AG09319 (cell line): ENCODE measurements at regions not wholly inside any gene's neighbourhood (a gene's known extent, or its start where the extent isn't known, plus 50 kb on each side); places are given as distances from the start of the nearest gene placed in this dataset.

Experiments used
- DNase-seq: peaks from one replicate; pipeline ENCODE4 v3.0.0-alpha.2; 2010; ENCODE audit warnings: low read depth; ENCODE audit errors: extremely low read depth
- TF ChIP-seq, protein P1 (sequence below): IDR thresholded peaks from 2 replicates; pipeline ENCODE4 v1.5.1; 2011; ENCODE audit warnings: low read depth, mild to moderate bottlenecking, inconsistent platforms, low read length, moderate library complexity

DNA sequence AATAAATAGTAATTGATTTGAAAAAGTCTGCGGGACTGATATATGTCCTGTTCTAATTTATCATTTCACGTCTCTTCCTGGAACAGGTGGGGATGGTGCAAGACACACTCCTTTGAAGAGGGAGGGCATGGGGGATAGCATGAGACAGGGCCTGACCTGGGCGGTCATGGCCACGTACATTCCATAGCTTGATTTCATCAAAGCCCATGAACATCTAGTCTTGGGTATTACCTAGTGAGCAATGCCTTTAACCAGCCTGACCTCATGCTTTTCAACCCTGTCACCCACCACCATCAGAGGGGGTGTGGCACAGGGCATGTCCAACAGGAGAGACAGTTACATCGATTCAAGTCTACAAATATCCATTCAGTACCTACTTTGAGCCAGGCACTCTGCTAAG is 52.3 kb upstream of the HOPX start:
- no peak for DNase-seq
- TF ChIP-seq, protein P1, sequence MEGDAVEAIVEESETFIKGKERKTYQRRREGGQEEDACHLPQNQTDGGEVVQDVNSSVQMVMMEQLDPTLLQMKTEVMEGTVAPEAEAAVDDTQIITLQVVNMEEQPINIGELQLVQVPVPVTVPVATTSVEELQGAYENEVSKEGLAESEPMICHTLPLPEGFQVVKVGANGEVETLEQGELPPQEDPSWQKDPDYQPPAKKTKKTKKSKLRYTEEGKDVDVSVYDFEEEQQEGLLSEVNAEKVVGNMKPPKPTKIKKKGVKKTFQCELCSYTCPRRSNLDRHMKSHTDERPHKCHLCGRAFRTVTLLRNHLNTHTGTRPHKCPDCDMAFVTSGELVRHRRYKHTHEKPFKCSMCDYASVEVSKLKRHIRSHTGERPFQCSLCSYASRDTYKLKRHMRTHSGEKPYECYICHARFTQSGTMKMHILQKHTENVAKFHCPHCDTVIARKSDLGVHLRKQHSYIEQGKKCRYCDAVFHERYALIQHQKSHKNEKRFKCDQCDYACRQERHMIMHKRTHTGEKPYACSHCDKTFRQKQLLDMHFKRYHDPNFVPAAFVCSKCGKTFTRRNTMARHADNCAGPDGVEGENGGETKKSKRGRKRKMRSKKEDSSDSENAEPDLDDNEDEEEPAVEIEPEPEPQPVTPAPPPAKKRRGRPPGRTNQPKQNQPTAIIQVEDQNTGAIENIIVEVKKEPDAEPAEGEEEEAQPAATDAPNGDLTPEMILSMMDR, result no peak

DNA sequence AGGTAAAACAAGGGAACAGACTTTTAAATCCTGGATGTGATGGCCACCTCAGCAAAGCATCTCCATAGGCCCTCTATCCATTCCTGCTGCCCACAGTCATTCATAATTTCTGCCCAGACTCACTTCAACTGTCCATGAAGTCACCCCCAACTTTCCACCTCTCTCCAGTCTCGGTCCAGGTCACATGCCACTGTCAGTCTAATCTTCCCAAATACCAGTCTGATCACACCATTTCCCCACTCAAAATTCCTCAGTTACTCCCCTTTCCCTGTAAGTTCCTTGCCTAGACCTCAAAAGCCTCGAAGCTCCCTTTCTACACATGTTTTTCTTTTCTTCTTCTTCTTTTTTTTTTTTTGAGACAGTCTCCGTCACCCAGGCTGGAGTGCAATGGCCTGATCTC is 51.2 kb upstream of the HOPX start:
- TF ChIP-seq, protein P1, result no peak
- DNase-seq, result no peak

DNA sequence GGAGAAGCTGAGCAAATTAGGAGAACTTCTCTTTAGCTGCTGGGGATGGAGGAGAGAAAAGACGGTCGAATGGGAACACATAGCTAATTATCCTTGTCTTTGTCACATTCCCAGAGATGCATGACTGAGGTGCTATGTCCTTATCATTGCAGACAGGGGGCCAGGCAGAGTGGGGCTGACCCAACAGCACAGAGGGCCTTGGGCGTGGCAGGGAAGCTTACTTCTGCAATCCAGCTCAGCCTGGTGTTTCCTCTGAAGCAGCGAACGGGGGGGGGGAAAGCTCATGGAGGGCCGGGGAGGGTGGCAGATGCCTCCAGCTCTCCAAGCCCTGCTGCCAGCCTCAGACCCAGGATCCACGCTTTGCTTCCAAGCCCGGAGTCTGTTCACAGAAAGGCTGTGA is 50.8 kb upstream of the HOPX start:
- DNase-seq, result no peak
- TF ChIP-seq, protein P1, result no peak
